Upper lobe of left lung (tissue), 4 donors: ENCODE measurements at regions not wholly inside any gene's neighbourhood (a gene's known extent, or its start where the extent isn't known, plus 50 kb on each side); places are given as distances from the start of the nearest gene placed in this dataset.

Source experiments
- CTCF ChIP-seq, 6 experiments: fragments of 450-650 bp in 4 of 6; fragments of 200-600 bp in 2 of 6; sonication (generic) in 2 of 6; IDR thresholded peaks; one replicate each; pipeline ENCODE4 v1.5.1; 2016 to 2019; ENCODE audit warnings: antibody characterized with exemption in 6 of 6
- EP300 ChIP-seq, 4 donors: sonication (generic); formaldehyde crosslinking; IDR thresholded peaks; one replicate each; pipeline ENCODE4 v1.5.1; 2017; ENCODE audit warnings: antibody characterized with exemption in 4 of 4, control low read depth in 2 of 4
- POLR2A ChIP-seq, 4 donors: fragments of 450-650 bp; IDR thresholded peaks; one replicate each; pipeline ENCODE4 v1.5.1; 2016 to 2017; ENCODE audit warnings: antibody characterized with exemption in 4 of 4, mild to moderate bottlenecking in 2 of 4
- POLR2AphosphoS5 ChIP-seq, 2 donors: sonication (generic); formaldehyde crosslinking; IDR thresholded peaks; one replicate each; pipeline ENCODE4 v1.5.1; 2017; ENCODE audit warnings: antibody characterized with exemption in 2 of 2

GRCh38 chr3:153373606-153374005, 211.6 kb downstream of the RAP2B start:
- TF ChIP-seq POLR2AphosphoS5 (IDR thresholded peaks at IDR 0.05) (no peak), CTCF (IDR thresholded peaks at IDR 0.05) (no peak), EP300 (IDR thresholded peaks at IDR 0.05) (peak in 1 of 4 donors; percentile 42), POLR2A (IDR thresholded peaks at IDR 0.05) (no peak)
